OCI-LY7 (cell line): ENCODE measurements at regions not wholly inside any gene's neighbourhood (a gene's known extent, or its start where the extent isn't known, plus 50 kb on each side); places are given as distances from the start of the nearest gene placed in this dataset.
"Not testable (repeated sequence)": the region's sequence is repeated elsewhere in the genome, so short reads cannot be mapped to it uniquely, and the experiment has no call there.

ENCODE experiments used
- BruUV-seq: library from RNA; stranded (reverse); fragments of 400-500 nt; replicated peaks from 2 replicates; lab custom pipeline; 2021; lab: Mats Ljungman, UMichigan
- CTCF ChIA-PET: fragments of 300-600 bp; sonication (Branson Sonifier 250); formaldehyde crosslinking; loops from one replicate; lab custom pipeline; 2022; ENCODE audit warnings: antibody characterized with exemption; ENCODE audit not compliant: unreplicated experiment; lab: Charles Lee
- POLR2A ChIA-PET: fragments of 300-600 bp; sonication (Branson Sonifier 250); formaldehyde crosslinking; loops from one replicate; lab custom pipeline; 2022; ENCODE audit warnings: antibody characterized with exemption; lab: Charles Lee
- DNase-seq: peaks from one replicate; pipeline ENCODE4 v3.0.0-alpha.2; 2015; ENCODE audit warnings: low spot score
- H2AFZ ChIP-seq: fragments of 200-600 bp; sonication (generic), shearing (Covaris generic); 2 replicates; pipeline ENCODE4 v1.6.1; 2014; ENCODE audit warnings: mild to moderate bottlenecking, antibody characterized with exemption, low read length, moderate library complexity
- H3K27ac ChIP-seq: fragments of 200-600 bp; sonication (generic); 2 replicates; pipeline ENCODE4 v1.5.1; 2014; ENCODE audit warnings: mixed run types, low read depth, mild to moderate bottlenecking, moderate library complexity, low read length, inconsistent platforms; ENCODE audit not compliant: poor library complexity, severe bottlenecking
- H3K36me3 ChIP-seq: fragments of 200-600 bp; sonication (generic); 2 replicates; pipeline ENCODE4 v1.6.1; 2014; ENCODE audit warnings: mild to moderate bottlenecking, antibody characterized with exemption, low read length, moderate library complexity, mixed read lengths; ENCODE audit not compliant: insufficient read depth
- H3K4me1 ChIP-seq: fragments of 200-600 bp; sonication (generic); 2 replicates; pipeline ENCODE4 v1.5.1; 2014; ENCODE audit warnings: mild to moderate bottlenecking, low read length; ENCODE audit not compliant: insufficient read depth, poor library complexity, severe bottlenecking
- H3K4me2 ChIP-seq: fragments of 200-600 bp; sonication (generic); 2 replicates; pipeline ENCODE4 v1.6.1; 2014; ENCODE audit warnings: mild to moderate bottlenecking, low read length
- H3K4me3 ChIP-seq: fragments of 200-600 bp; sonication (generic); 2 replicates; pipeline ENCODE4 v1.5.1; 2014; ENCODE audit warnings: mild to moderate bottlenecking, low read depth, low read length; ENCODE audit not compliant: poor library complexity, severe bottlenecking
- H3K79me2 ChIP-seq: fragments of 200-600 bp; sonication (generic); 2 replicates; pipeline ENCODE4 v1.6.1; 2016; ENCODE audit warnings: low read depth, mild to moderate bottlenecking, low read length, moderate library complexity, mixed read lengths; ENCODE audit not compliant: insufficient read depth
- H3K9me2 ChIP-seq: fragments of 200-600 bp; sonication (generic); 2 replicates; pipeline ENCODE4 v1.6.1; 2016; ENCODE audit warnings: mild to moderate bottlenecking, low read length, mixed read lengths; ENCODE audit not compliant: insufficient read depth
- H3K9me3 ChIP-seq: fragments of 200-600 bp; sonication (generic); 2 replicates; pipeline ENCODE4 v1.6.1; 2014; ENCODE audit warnings: mild to moderate bottlenecking, mixed run types, low read length, mixed read lengths
- H4K20me1 ChIP-seq: fragments of 200-600 bp; sonication (generic); 2 replicates; pipeline ENCODE4 v1.6.1; 2014; ENCODE audit warnings: mild to moderate bottlenecking, antibody characterized with exemption, low read length, moderate library complexity, mixed read lengths; ENCODE audit not compliant: insufficient read depth
- EZH2phosphoT487 ChIP-seq: fragments of 200-600 bp; sonication (generic); IDR thresholded peaks from 2 replicates; pipeline ENCODE4 v1.6.1; 2018; ENCODE audit warnings: low read depth, borderline replicate concordance, mild to moderate bottlenecking, mixed run types, antibody characterized with exemption, low read length, moderate library complexity, mixed read lengths
- intact Hi-C: fragments of 100-400 bp; cut with micrococcal nuclease; formaldehyde crosslinking; loops from one replicate; pipeline ENCODE4 v1.10.0; 2022; ENCODE audit not compliant: unreplicated experiment
- TF ChIP-seq, protein P1 (sequence below): fragments of 200-600 bp; sonication (generic); conservative IDR thresholded peaks from 2 replicates; pipeline ENCODE4 v1.5.1; 2014; ENCODE audit warnings: mild to moderate bottlenecking, antibody characterized with exemption, low read length, moderate library complexity, mixed read lengths

DNA sequence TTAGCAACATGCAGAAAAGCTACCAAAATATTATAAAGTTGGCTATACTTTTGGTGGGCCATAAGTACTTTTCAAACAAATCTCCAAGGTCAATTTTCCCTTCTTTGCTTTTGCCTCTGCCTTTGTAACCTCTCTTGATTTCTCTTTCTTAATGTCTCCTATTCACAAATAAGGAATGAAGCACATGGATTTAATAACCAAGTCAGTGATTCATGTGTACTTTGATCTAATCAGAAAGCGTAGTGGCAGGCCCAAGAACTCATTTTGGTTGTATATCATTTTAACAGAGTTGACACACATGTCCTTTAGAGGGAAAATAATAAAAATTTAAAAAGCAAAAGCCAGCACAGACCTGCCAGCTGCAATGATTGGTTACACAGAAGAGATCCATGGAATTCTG, 93.7 kb downstream of the FZD1 start:
- no peak overlapping the region for H3K4me3 ChIP-seq
- intact Hi-C loops = no loop called here
- no peak overlapping the region for H3K4me2 ChIP-seq
- no peak for TF ChIP-seq EZH2phosphoT487
- TF ChIP-seq, protein P1, sequence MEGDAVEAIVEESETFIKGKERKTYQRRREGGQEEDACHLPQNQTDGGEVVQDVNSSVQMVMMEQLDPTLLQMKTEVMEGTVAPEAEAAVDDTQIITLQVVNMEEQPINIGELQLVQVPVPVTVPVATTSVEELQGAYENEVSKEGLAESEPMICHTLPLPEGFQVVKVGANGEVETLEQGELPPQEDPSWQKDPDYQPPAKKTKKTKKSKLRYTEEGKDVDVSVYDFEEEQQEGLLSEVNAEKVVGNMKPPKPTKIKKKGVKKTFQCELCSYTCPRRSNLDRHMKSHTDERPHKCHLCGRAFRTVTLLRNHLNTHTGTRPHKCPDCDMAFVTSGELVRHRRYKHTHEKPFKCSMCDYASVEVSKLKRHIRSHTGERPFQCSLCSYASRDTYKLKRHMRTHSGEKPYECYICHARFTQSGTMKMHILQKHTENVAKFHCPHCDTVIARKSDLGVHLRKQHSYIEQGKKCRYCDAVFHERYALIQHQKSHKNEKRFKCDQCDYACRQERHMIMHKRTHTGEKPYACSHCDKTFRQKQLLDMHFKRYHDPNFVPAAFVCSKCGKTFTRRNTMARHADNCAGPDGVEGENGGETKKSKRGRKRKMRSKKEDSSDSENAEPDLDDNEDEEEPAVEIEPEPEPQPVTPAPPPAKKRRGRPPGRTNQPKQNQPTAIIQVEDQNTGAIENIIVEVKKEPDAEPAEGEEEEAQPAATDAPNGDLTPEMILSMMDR = no peak
- no peaks in the 10 kb centered on the region for H3K4me1 ChIP-seq
- H2AFZ ChIP-seq = no peak overlapping the region
- ChIA-PET POLR2A (no interaction called here), CTCF (no interaction called here)
- no peaks in the 10 kb centered on the region for H3K36me3 ChIP-seq
- no peaks in the 10 kb centered on the region for H4K20me1 ChIP-seq
- H3K9me3 ChIP-seq = no peaks in the 10 kb centered on the region
- DNase-seq = no peak
- BruUV-seq = no TSS peak
- no peaks in the 10 kb centered on the region for H3K79me2 ChIP-seq
- no peak overlapping the region for H3K27ac ChIP-seq
- H3K9me2 ChIP-seq = no peaks in the 10 kb centered on the region

- Histone ChIP-seq H4K20me1 (no peaks in the 10 kb centered on the region), H3K9me3 (no peaks in the 10 kb centered on the region), H3K9me2 (no peaks in the 10 kb centered on the region), H3K4me1 (no peaks in the 10 kb centered on the region), H3K36me3 (no peaks in the 10 kb centered on the region), H3K4me3 (no peak overlapping the region), H3K4me2 (no peak overlapping the region), H2AFZ (no peak overlapping the region), H3K27ac (no peak overlapping the region), H3K79me2 (no peaks in the 10 kb centered on the region)
- ChIA-PET POLR2A (no interaction called here), CTCF (no interaction called here)
- BruUV-seq = no TSS peak
- TF ChIP-seq, protein P1 = no peak
- TF ChIP-seq EZH2phosphoT487 = no peak
- DNase-seq = no peak
- intact Hi-C loops = no loop called here
Observed at GRCh38 chr7:91358303-91358702, 94.1 kb downstream of the FZD1 start.

DNA sequence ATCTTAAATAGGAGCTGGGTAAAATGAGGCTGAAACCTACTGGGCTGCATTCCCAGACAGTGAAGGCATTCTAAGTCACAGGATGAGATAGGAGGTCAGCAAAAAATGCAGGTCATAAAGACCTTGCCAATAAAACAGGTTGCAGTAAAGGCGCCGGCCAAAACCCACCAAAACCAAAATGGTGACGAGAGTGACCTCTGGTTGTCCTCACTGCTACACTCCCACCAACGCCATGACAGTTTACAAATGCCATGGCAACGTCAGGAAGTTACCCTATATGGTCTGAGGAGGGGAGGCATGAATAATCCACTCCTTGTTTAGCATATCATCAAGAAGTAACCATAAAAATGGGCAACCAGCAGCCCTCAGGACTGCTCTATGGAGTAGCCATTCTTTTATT, 100.9 kb downstream of the FZD1 start:
- POLR2A ChIA-PET = not testable (repeated sequence)

More for the DNA sequence above, 100.9 kb downstream of the FZD1 start:
- BruUV-seq, H3K79me2 ChIP-seq, H3K9me2 ChIP-seq, H3K36me3 ChIP-seq, H4K20me1 ChIP-seq, DNase-seq, H3K4me2 ChIP-seq, H2AFZ ChIP-seq, CTCF ChIA-PET, intact Hi-C loops, H3K9me3 ChIP-seq, H3K27ac ChIP-seq, H3K4me3 ChIP-seq, H3K4me1 ChIP-seq: not testable (repeated sequence)
